ENCODE measurements at regions not wholly inside any gene's neighbourhood (a gene's known extent, or its start where the extent isn't known, plus 50 kb on each side); places are given as distances from the start of the nearest gene placed in this dataset.

GRCh38 chr1:4139646-4140045 lies 239.6 kb upstream of the C1orf174 start:
- Histone ChIP-seq H3K4me1 (no peaks in the 10 kb centered on the region), H3K4me3 (no peak overlapping the region), H3K27ac (replicated peaks in 1 of 4) (no peak overlapping the region), H3K9me3 (no peaks in the 10 kb centered on the region), H3K36me3 (no peaks in the 10 kb centered on the region), H3K27me3 (peaks cover 0 to 61% (median 3%) of the 10 kb centered on the region in 4 donors)
- TF ChIP-seq POLR2A (IDR thresholded peaks at IDR 0.05; ENCODE audit: low read depth) (no peak), CTCF (IDR thresholded peaks at IDR 0.05) (no peak), POLR2AphosphoS5 (IDR thresholded peaks at IDR 0.05) (no peak), EP300 (IDR thresholded peaks at IDR 0.05) (no peak)
- WGBS = 90% methylated on average over 8 of the region's 8 CpGs
- intact Hi-C loops (cut with DNase I) = no loop called here
- DNase-seq (ENCODE audit: extremely low spot score) = no peak

- TF ChIP-seq CTCF (IDR thresholded peaks at IDR 0.05) (no peak), POLR2AphosphoS5 (IDR thresholded peaks at IDR 0.05) (no peak), EP300 (IDR thresholded peaks at IDR 0.05) (no peak), POLR2A (IDR thresholded peaks at IDR 0.05; ENCODE audit: low read depth) (no peak)
- H3K27ac ChIP-seq (replicated peaks in 1 of 4) = no peak overlapping the region
- peaks cover 0 to 55% (median 3%) of the 10 kb centered on the region in 4 donors for H3K27me3 ChIP-seq
- 78% methylated on average over 13 of the region's 13 CpGs for WGBS
- intact Hi-C loops (cut with DNase I) = no loop called here
- no peaks in the 10 kb centered on the region for H3K4me1 ChIP-seq
- H3K36me3 ChIP-seq = no peaks in the 10 kb centered on the region
- H3K4me3 ChIP-seq = no peak overlapping the region
- DNase-seq (ENCODE audit: extremely low spot score) = no peak
- no peaks in the 10 kb centered on the region for H3K9me3 ChIP-seq
Measured at GRCh38 chr1:4140241-4140640, 240.2 kb upstream of the C1orf174 start.

GRCh38 chr1:4140821-4141220 lies 240.7 kb upstream of the C1orf174 start:
- Histone ChIP-seq H3K4me3 (no peak overlapping the region), H3K36me3 (no peaks in the 10 kb centered on the region), H3K9me3 (no peaks in the 10 kb centered on the region), H3K27ac (replicated peaks in 1 of 4) (no peak overlapping the region), H3K27me3 (peaks cover 0 to 53% (median 3%) of the 10 kb centered on the region in 4 donors), H3K4me1 (no peaks in the 10 kb centered on the region)
- TF ChIP-seq EP300 (IDR thresholded peaks at IDR 0.05) = no peak
- TF ChIP-seq POLR2A (IDR thresholded peaks at IDR 0.05; ENCODE audit: low read depth) = no peak
- no peak for TF ChIP-seq POLR2AphosphoS5 (IDR thresholded peaks at IDR 0.05)
- no peak for TF ChIP-seq CTCF (IDR thresholded peaks at IDR 0.05)
- no peak for DNase-seq (ENCODE audit: extremely low spot score)
- 87% methylated on average over 9 of the region's 9 CpGs for WGBS
- intact Hi-C loops (cut with DNase I) = no loop called here

- H3K36me3 ChIP-seq = no peaks in the 10 kb centered on the region
- 92% methylated on average over 6 of the region's 6 CpGs for WGBS
- no peaks in the 10 kb centered on the region for H3K4me1 ChIP-seq
- peaks cover 0 to 45% (median 0%) of the 10 kb centered on the region in 4 donors for H3K27me3 ChIP-seq
- no peak for TF ChIP-seq CTCF (IDR thresholded peaks at IDR 0.05)
- TF ChIP-seq EP300 (IDR thresholded peaks at IDR 0.05) = no peak
- no peak for TF ChIP-seq POLR2AphosphoS5 (IDR thresholded peaks at IDR 0.05)
- TF ChIP-seq POLR2A (IDR thresholded peaks at IDR 0.05; ENCODE audit: low read depth) = no peak
- no peak for DNase-seq (ENCODE audit: extremely low spot score)
- H3K27ac ChIP-seq (replicated peaks in 1 of 4) = no peak overlapping the region
- no peaks in the 10 kb centered on the region for H3K9me3 ChIP-seq
- H3K4me3 ChIP-seq = no peak overlapping the region
- intact Hi-C loops (cut with DNase I) = no loop called here
Measured at GRCh38 chr1:4144349-4144971, 244.4 kb upstream of the C1orf174 start.

GRCh38 chr1:4146101-4146500 lies 246.0 kb upstream of the C1orf174 start:
- Histone ChIP-seq H3K27ac (replicated peaks in 1 of 4) (no peak overlapping the region), H3K9me3 (no peaks in the 10 kb centered on the region), H3K4me1 (no peaks in the 10 kb centered on the region), H3K27me3 (peaks cover 0 to 32% (median 0%) of the 10 kb centered on the region in 4 donors), H3K4me3 (no peak overlapping the region), H3K36me3 (no peaks in the 10 kb centered on the region)
- TF ChIP-seq POLR2A (IDR thresholded peaks at IDR 0.05; ENCODE audit: low read depth) (no peak), EP300 (IDR thresholded peaks at IDR 0.05) (no peak)
- 86% methylated on average over 7 of the region's 7 CpGs for WGBS
- DNase-seq (ENCODE audit: extremely low spot score) = no peak
- intact Hi-C loops (cut with DNase I) = no loop called here
